HCT116 (cell line): ENCODE measurements at regions not wholly inside any gene's neighbourhood (a gene's known extent, or its start where the extent isn't known, plus 50 kb on each side); places are given as distances from the start of the nearest gene placed in this dataset.

Source experiments
- ATAC-seq: fragments of 200-7000 bp; cut with Tn5 transposase; 2 replicates; pipeline ENCODE4 v1.9.1; 2020; ENCODE audit warnings: mild to moderate bottlenecking, moderate library complexity
- BruUV-seq: library from RNA; stranded (reverse); fragments of 400-500 nt; replicated peaks from 2 replicates; lab custom pipeline; 2021; lab: Mats Ljungman, UMichigan
- CTCF ChIA-PET: fragments of 300-600 bp; sonication (Branson Sonifier 250); formaldehyde crosslinking; loops from one replicate; lab custom pipeline; 2021; ENCODE audit warnings: antibody characterized with exemption; lab: Charles Lee
- POLR2A ChIA-PET: fragments of 300-600, 350-600 bp; sonication (Branson Sonifier 250); formaldehyde crosslinking; loops from one replicate; lab custom pipeline; 2021; ENCODE audit warnings: antibody characterized with exemption; lab: Charles Lee
- RAD21 ChIA-PET, 2 experiments: fragments of 300-600 bp; sonication (Branson Sonifier 250); formaldehyde crosslinking; loops; one replicate each; lab custom pipeline; 2023; ENCODE audit warnings: low total read pairs in 2 of 2; ENCODE audit not compliant: uncharacterized antibody in 2 of 2, unreplicated experiment in 2 of 2, low non-redundant PET in 1 of 2; lab: Charles Lee
- DNase-seq: peaks from one replicate; pipeline ENCODE4 v3.0.0-alpha.2; 2010; ENCODE audit warnings: low read depth, low spot score
- H2AFZ ChIP-seq: fragments of 200-600 bp; shearing (Covaris generic), sonication (generic); 2 replicates; pipeline ENCODE4 v1.6.1; 2017; ENCODE audit warnings: low read depth, mixed run types, mixed read lengths, antibody characterized with exemption, low read length; ENCODE audit not compliant: poor library complexity, severe bottlenecking
- H3K27ac ChIP-seq: 2 replicates; pipeline ENCODE4 v1.5.1; 2012; ENCODE audit warnings: low read depth, low read length
- H3K27me3 ChIP-seq: fragments of 200-600 bp; sonication (generic); 2 replicates; pipeline ENCODE4 v1.6.1; 2016; ENCODE audit warnings: mixed run types, low read length, mixed read lengths; ENCODE audit not compliant: insufficient read depth
- H3K36me3 ChIP-seq, 2 experiments: fragments of 200-500 bp in 1 of 2; fragments of 200-600 bp in 1 of 2; sonication (Bioruptor generic) in 1 of 2; sonication (generic) in 1 of 2; 2 replicates each; pipeline versions ENCODE4 v1.5.1 to v1.6.1; 2014 to 2016; ENCODE audit warnings: low read length in 2 of 2, inconsistent platforms in 1 of 2, mixed read lengths in 1 of 2, mixed run types in 1 of 2; ENCODE audit not compliant: insufficient read depth in 2 of 2, control insufficient read depth in 1 of 2
- H3K4me1 ChIP-seq, 2 experiments: fragments of 200-600 bp in 1 of 2; sonication (generic) in 1 of 2; 2 replicates each; pipeline versions ENCODE4 v1.5.1 to v1.6.1; 2012 to 2017; ENCODE audit warnings: low read length in 2 of 2, inconsistent platforms in 1 of 2, mild to moderate bottlenecking in 1 of 2, mixed read lengths in 1 of 2, mixed run types in 1 of 2, moderate library complexity in 1 of 2; ENCODE audit not compliant: insufficient read depth in 2 of 2, control insufficient read depth in 1 of 2
- H3K4me2 ChIP-seq: fragments of 200-600 bp; sonication (generic); 2 replicates; pipeline ENCODE4 v1.6.1; 2017; ENCODE audit warnings: mixed run types, low read length, mixed read lengths
- H3K4me3 ChIP-seq, 2 experiments: fragments of 200-600 bp in 1 of 2; sonication (generic) in 1 of 2; replicated peaks in 1 of 2; 2 replicates each; pipeline ENCODE4 v1.5.1; 2011 to 2016; ENCODE audit warnings: low read length in 2 of 2, control low read depth in 1 of 2, low read depth in 1 of 2, mild to moderate bottlenecking in 1 of 2, mixed read lengths in 1 of 2, mixed run types in 1 of 2
- H3K79me2 ChIP-seq: fragments of 200-600 bp; sonication (generic); 2 replicates; pipeline ENCODE4 v1.6.1; 2017; ENCODE audit warnings: mild to moderate bottlenecking, mixed run types, low read length, moderate library complexity, mixed read lengths; ENCODE audit not compliant: insufficient read depth
- H3K9ac ChIP-seq: fragments of 200-600 bp; sonication (generic); 2 replicates; pipeline ENCODE4 v1.6.1; 2016; ENCODE audit warnings: low read length, mixed read lengths
- H3K9me2 ChIP-seq: fragments of 200-600 bp; sonication (generic), shearing (Covaris generic); 2 replicates; pipeline ENCODE4 v1.6.1; 2017; ENCODE audit warnings: mixed run types, mild to moderate bottlenecking, moderate library complexity; ENCODE audit not compliant: insufficient read depth
- H3K9me3 ChIP-seq, 2 experiments: fragments of 200-500 bp in 1 of 2; fragments of 200-600 bp in 1 of 2; sonication (Bioruptor generic) in 1 of 2; sonication (generic) in 1 of 2; 2 replicates each; pipeline ENCODE4 v1.6.1; 2014 to 2017; ENCODE audit warnings: low read length in 2 of 2, mixed read lengths in 2 of 2, inconsistent platforms in 1 of 2, low read depth in 1 of 2, mild to moderate bottlenecking in 1 of 2, mixed run types in 1 of 2, moderate library complexity in 1 of 2; ENCODE audit not compliant: control insufficient read depth in 1 of 2, insufficient read depth in 1 of 2
- H4K20me1 ChIP-seq: fragments of 200-600 bp; sonication (generic), shearing (Covaris generic); 2 replicates; pipeline ENCODE4 v1.6.1; 2017; ENCODE audit warnings: mixed run types, mild to moderate bottlenecking, moderate library complexity; ENCODE audit not compliant: insufficient read depth
- EZH2 ChIP-seq: fragments of 200-600 bp; sonication (generic); IDR thresholded peaks from 2 replicates; pipeline ENCODE4 v1.6.1; 2017; ENCODE audit warnings: antibody characterized with exemption, mixed run types
- FOSL1 ChIP-seq: IDR thresholded peaks from 2 replicates; pipeline ENCODE4 v1.6.1; 2012; ENCODE audit warnings: low read depth
- JUND ChIP-seq: IDR thresholded peaks from 2 replicates; pipeline ENCODE4 v1.6.1; 2012
- POLR2A ChIP-seq: IDR thresholded peaks from 2 replicates; pipeline ENCODE4 v1.7.0; 2011; ENCODE audit warnings: borderline replicate concordance; ENCODE audit not compliant: insufficient read depth, insufficient read length; ENCODE audit errors: extremely low read depth
- POLR2AphosphoS5 ChIP-seq: IDR thresholded peaks from 2 replicates; pipeline ENCODE4 v1.6.1; 2011; ENCODE audit warnings: mild to moderate bottlenecking, low read depth, low read length, moderate library complexity
- SP1 ChIP-seq: IDR thresholded peaks from 2 replicates; pipeline ENCODE4 v1.6.1; 2012; ENCODE audit warnings: low read depth
- TCF7L2 ChIP-seq: IDR thresholded peaks from 2 replicates; pipeline ENCODE4 v1.7.0; 2011; ENCODE audit warnings: borderline replicate concordance, inconsistent platforms; ENCODE audit not compliant: insufficient read depth, insufficient read length; ENCODE audit errors: extremely low read depth
- YY1 ChIP-seq: IDR thresholded peaks from 2 replicates; pipeline ENCODE4 v1.6.1; 2011; ENCODE audit warnings: low read length, low read depth, moderate library complexity, mild to moderate bottlenecking; ENCODE audit not compliant: insufficient replicate concordance; ENCODE audit errors: extremely low read depth
- ZFX ChIP-seq: fragments of 450-650 bp; IDR thresholded peaks from 2 replicates; pipeline ENCODE4 v1.6.1; 2017
- intact Hi-C: fragments of 100-400 bp; cut with micrococcal nuclease; formaldehyde crosslinking; loops from 2 replicates; pipeline ENCODE4 v1.10.0; 2022
- TF ChIP-seq, protein P1 (sequence below): IDR thresholded peaks from 2 replicates; pipeline ENCODE4 v1.6.1; 2012; ENCODE audit warnings: low read depth
- TF ChIP-seq, protein P2 (sequence below): IDR thresholded peaks from 2 replicates; pipeline ENCODE4 v1.6.1; 2012

DNA sequence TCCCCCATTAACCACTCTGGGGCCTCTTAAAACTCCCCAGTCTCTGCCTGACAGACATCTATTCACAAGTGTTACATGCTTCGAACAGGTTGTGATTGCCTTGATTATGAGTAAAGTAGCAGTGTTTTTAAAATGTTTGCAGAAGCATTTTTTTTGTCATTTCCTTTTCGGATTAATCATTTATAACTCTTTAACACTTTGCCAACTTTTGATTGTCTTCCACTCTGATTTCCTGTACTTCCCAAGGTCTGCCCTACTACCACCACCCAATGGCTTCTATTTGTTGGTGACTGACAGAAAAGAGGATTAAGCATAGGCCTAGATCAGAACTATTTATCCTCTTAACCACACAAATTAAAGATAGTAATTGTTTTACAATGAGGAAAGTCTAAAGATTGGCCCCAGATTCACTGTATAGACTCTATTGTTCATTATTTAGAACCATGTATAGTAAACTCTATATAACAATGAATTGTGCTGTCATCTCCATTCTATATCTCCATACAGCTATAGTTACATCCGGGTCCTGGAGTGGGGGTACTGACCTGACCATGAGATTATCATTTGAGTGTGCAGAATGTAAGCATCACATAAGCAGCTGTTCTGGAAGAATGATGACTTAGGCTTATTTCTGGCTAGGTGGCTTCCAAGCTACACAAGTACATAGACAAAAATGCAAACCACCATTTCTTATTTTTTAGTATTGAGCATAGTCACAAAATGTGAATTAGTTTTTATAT is 110.3 kb upstream of the RBMS1 start:
- Histone ChIP-seq H3K4me3 (no peak overlapping the region), H3K27ac (no peak overlapping the region), H3K79me2 (no peaks in the 10 kb centered on the region), H4K20me1 (no peaks in the 10 kb centered on the region), H3K4me1 (no peaks in the 10 kb centered on the region), H3K27me3 (no peaks in the 10 kb centered on the region), H3K9ac (no peak overlapping the region), H3K36me3 (no peaks in the 10 kb centered on the region), H3K9me3 (no peaks in the 10 kb centered on the region), H3K4me2 (no peak overlapping the region), H2AFZ (no peak overlapping the region), H3K9me2 (no peaks in the 10 kb centered on the region)
- intact Hi-C loops: no loop called here
- ATAC-seq (no peak), DNase-seq (no peak)
- TF ChIP-seq FOSL1 (no peak), TCF7L2 (no peak), YY1 (no peak), ZFX (no peak), EZH2 (no peak)
- ChIA-PET RAD21 (no interaction called here), CTCF (no interaction called here), POLR2A (no interaction called here)
- BruUV-seq: no TSS peak

DNA sequence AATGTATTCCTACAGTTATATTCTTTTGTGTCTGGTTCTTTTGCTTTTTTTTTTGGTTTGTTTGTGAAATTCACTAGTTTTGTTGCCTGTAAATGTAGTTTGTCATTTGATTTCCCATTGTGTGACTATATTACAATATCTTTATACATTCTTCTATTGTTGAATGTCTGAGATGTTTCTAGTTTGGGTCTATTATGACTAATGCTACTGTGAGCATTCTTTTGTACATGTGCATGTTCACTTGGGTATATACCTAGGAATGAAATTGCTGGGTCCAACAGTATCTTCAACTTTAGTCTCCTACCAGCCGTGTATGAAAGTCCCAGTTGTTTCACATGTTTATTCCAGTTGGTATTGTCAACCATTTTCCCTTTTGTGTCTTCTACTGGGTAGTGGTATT is 112.7 kb upstream of the RBMS1 start:
- TF ChIP-seq SP1: no peak
- TF ChIP-seq POLR2AphosphoS5: no peak
- TF ChIP-seq FOSL1: no peak
- TF ChIP-seq YY1: no peak
- TF ChIP-seq, protein P1, sequence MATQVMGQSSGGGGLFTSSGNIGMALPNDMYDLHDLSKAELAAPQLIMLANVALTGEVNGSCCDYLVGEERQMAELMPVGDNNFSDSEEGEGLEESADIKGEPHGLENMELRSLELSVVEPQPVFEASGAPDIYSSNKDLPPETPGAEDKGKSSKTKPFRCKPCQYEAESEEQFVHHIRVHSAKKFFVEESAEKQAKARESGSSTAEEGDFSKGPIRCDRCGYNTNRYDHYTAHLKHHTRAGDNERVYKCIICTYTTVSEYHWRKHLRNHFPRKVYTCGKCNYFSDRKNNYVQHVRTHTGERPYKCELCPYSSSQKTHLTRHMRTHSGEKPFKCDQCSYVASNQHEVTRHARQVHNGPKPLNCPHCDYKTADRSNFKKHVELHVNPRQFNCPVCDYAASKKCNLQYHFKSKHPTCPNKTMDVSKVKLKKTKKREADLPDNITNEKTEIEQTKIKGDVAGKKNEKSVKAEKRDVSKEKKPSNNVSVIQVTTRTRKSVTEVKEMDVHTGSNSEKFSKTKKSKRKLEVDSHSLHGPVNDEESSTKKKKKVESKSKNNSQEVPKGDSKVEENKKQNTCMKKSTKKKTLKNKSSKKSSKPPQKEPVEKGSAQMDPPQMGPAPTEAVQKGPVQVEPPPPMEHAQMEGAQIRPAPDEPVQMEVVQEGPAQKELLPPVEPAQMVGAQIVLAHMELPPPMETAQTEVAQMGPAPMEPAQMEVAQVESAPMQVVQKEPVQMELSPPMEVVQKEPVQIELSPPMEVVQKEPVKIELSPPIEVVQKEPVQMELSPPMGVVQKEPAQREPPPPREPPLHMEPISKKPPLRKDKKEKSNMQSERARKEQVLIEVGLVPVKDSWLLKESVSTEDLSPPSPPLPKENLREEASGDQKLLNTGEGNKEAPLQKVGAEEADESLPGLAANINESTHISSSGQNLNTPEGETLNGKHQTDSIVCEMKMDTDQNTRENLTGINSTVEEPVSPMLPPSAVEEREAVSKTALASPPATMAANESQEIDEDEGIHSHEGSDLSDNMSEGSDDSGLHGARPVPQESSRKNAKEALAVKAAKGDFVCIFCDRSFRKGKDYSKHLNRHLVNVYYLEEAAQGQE: no peak
- no peak for TF ChIP-seq POLR2A
- TF ChIP-seq JUND: no peak
- TF ChIP-seq, protein P2, sequence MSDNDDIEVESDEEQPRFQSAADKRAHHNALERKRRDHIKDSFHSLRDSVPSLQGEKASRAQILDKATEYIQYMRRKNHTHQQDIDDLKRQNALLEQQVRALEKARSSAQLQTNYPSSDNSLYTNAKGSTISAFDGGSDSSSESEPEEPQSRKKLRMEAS: no peak
- TF ChIP-seq ZFX: no peak
- Histone ChIP-seq H3K36me3 (no peaks in the 10 kb centered on the region), H3K4me3 (no peak overlapping the region), H3K9ac (no peak overlapping the region), H3K79me2 (no peaks in the 10 kb centered on the region), H2AFZ (no peak overlapping the region), H3K9me3 (no peaks in the 10 kb centered on the region), H3K27ac (no peak overlapping the region), H4K20me1 (no peaks in the 10 kb centered on the region), H3K4me2 (no peak overlapping the region), H3K4me1 (no peaks in the 10 kb centered on the region), H3K27me3 (no peaks in the 10 kb centered on the region), H3K9me2 (no peaks in the 10 kb centered on the region)
- ChIA-PET POLR2A (no interaction called here), RAD21 (no interaction called here), CTCF (no interaction called here)
- no TSS peak for BruUV-seq
- no peak for ATAC-seq
- DNase-seq: no peak
- intact Hi-C loops: no loop called here
